Esophagus muscularis mucosa (tissue), 4 donors: ENCODE measurements at regions not wholly inside any gene's neighbourhood (a gene's known extent, or its start where the extent isn't known, plus 50 kb on each side); places are given as distances from the start of the nearest gene placed in this dataset.

ENCODE experiments used
- DNase-seq: peaks from one replicate; pipeline ENCODE4 v3.0.0-alpha.2; 2017; ENCODE audit errors: extremely low spot score
- H3K27ac ChIP-seq, 4 donors: fragments of 200-600 bp; sonication (generic); replicated peaks in 1 of 4; 1 replicate in 3 of 4; 2 replicates in 1 of 4; pipeline ENCODE4 v1.5.1; 2016 to 2019; ENCODE audit warnings: mild to moderate bottlenecking in 1 of 4
- H3K27me3 ChIP-seq, 4 donors: fragments of 200-600 bp; sonication (generic); one replicate each; pipeline versions ENCODE4 v1.5.1 to v1.6.0; 2016 to 2019
- H3K36me3 ChIP-seq, 4 donors: fragments of 200-600 bp; sonication (generic); one replicate each; pipeline ENCODE4 v1.5.1; 2016 to 2019
- H3K4me1 ChIP-seq, 4 donors: fragments of 200-600 bp; sonication (generic); one replicate each; pipeline ENCODE4 v1.5.1; 2016 to 2019
- H3K4me3 ChIP-seq, 4 donors: fragments of 200-600 bp; sonication (generic); 1 replicate in 2 of 4; 2 replicates in 2 of 4; pipeline ENCODE4 v1.5.1; 2016 to 2019; ENCODE audit warnings: mild to moderate bottlenecking in 4 of 4, moderate library complexity in 1 of 4
- H3K9me3 ChIP-seq, 4 donors: fragments of 200-600 bp; sonication (generic); 1 replicate in 3 of 4; 2 replicates in 1 of 4; pipeline ENCODE4 v1.5.1; 2016 to 2019
- EP300 ChIP-seq: sonication (generic); formaldehyde crosslinking; IDR thresholded peaks from one replicate; pipeline ENCODE4 v1.6.1; 2017; ENCODE audit warnings: antibody characterized with exemption
- POLR2A ChIP-seq: fragments of 450-650 bp; IDR thresholded peaks from one replicate; pipeline ENCODE4 v1.6.1; 2017; ENCODE audit warnings: antibody characterized with exemption, moderate library complexity, mild to moderate bottlenecking, low read depth
- POLR2AphosphoS5 ChIP-seq, 2 donors: sonication (generic); formaldehyde crosslinking; IDR thresholded peaks; one replicate each; pipeline ENCODE4 v1.6.1; 2017; ENCODE audit warnings: antibody characterized with exemption in 2 of 2
- WGBS: methylation state at CpG from one replicate; pipeline ENCODE4 v1.1.5; 2018; 5-methylcytosine and 5-hydroxymethylcytosine counted together
- intact Hi-C: fragments of 100-400 bp; cut with DNase I; formaldehyde crosslinking; loops from one replicate; pipeline ENCODE4 v1.15.1; 2023
- TF ChIP-seq, protein P1 (sequence below), 3 experiments: fragments of 200-600 bp in 2 of 3; fragments of 450-650 bp in 1 of 3; sonication (generic) in 2 of 3; IDR thresholded peaks; one replicate each; pipeline ENCODE4 v1.5.1; 2017 to 2019; ENCODE audit warnings: antibody characterized with exemption in 3 of 3, mild to moderate bottlenecking in 2 of 3, moderate library complexity in 1 of 3

DNA sequence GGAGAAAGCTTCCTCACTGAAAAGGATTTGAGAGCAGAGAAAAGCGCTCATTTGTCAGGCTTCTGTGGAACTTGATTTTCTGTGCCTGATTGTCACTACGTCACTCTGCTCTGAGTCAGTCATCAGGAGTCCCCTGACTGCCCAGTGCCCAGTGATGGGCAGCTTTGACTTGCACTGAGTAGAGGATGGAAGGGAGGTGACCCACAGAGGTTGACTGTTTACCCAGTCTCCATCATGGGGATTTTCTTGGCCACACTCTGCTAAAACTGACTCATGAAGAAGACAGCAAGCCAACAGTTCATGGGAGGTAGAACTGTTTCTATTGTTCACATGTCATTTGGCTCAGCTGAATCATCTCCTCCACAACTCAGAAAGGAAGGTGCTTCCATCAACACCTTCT, 82.1 kb upstream of the DUSP10 start:
- no peak for TF ChIP-seq POLR2A
- no peak for TF ChIP-seq POLR2AphosphoS5 (IDR thresholded peaks at IDR 0.05)
- TF ChIP-seq EP300, result no peak
- TF ChIP-seq, protein P1, sequence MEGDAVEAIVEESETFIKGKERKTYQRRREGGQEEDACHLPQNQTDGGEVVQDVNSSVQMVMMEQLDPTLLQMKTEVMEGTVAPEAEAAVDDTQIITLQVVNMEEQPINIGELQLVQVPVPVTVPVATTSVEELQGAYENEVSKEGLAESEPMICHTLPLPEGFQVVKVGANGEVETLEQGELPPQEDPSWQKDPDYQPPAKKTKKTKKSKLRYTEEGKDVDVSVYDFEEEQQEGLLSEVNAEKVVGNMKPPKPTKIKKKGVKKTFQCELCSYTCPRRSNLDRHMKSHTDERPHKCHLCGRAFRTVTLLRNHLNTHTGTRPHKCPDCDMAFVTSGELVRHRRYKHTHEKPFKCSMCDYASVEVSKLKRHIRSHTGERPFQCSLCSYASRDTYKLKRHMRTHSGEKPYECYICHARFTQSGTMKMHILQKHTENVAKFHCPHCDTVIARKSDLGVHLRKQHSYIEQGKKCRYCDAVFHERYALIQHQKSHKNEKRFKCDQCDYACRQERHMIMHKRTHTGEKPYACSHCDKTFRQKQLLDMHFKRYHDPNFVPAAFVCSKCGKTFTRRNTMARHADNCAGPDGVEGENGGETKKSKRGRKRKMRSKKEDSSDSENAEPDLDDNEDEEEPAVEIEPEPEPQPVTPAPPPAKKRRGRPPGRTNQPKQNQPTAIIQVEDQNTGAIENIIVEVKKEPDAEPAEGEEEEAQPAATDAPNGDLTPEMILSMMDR (IDR thresholded peaks at IDR 0.05), result no peak
- WGBS, result 95% methylated on average over 2 of the region's 2 CpGs
- peak; percentile 66 for DNase-seq
- Histone ChIP-seq H3K27me3 (no peaks in the 10 kb centered on the region), H3K4me1 (no peaks in the 10 kb centered on the region), H3K4me3 (no peak overlapping the region), H3K9me3 (no peaks in the 10 kb centered on the region), H3K36me3 (no peaks in the 10 kb centered on the region), H3K27ac (no peak overlapping the region)
- intact Hi-C loops, result no loop called here

DNA sequence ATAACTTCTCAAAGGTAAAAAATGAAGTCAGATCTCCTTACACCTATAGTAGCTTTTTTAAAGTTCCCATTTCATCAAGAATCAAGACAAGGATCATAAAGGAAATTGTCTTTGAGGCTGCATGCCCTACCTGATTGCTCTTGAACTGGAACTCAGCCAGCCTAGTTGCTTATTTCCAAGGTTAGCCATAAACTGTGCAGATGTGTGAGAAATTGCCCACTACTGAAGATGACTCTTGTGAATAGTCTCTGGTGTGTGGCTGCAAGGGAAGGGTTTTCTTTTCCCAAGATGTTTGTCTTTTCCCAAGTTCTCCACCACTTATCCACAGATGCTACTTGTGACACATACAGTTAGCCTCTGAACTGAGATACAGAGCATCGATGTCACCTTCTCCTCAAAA, 81.7 kb upstream of the DUSP10 start:
- Histone ChIP-seq H3K4me1 (no peaks in the 10 kb centered on the region), H3K9me3 (no peaks in the 10 kb centered on the region), H3K4me3 (no peak overlapping the region), H3K36me3 (no peaks in the 10 kb centered on the region), H3K27me3 (no peaks in the 10 kb centered on the region), H3K27ac (no peak overlapping the region)
- TF ChIP-seq POLR2A (no peak), EP300 (no peak), POLR2AphosphoS5 (IDR thresholded peaks at IDR 0.05) (no peak)
- TF ChIP-seq, protein P1 (IDR thresholded peaks at IDR 0.05), result no peak
- WGBS, result 88% methylated on average over 1 of the region's 1 CpG
- intact Hi-C loops, result no loop called here
- DNase-seq, result no peak

DNA sequence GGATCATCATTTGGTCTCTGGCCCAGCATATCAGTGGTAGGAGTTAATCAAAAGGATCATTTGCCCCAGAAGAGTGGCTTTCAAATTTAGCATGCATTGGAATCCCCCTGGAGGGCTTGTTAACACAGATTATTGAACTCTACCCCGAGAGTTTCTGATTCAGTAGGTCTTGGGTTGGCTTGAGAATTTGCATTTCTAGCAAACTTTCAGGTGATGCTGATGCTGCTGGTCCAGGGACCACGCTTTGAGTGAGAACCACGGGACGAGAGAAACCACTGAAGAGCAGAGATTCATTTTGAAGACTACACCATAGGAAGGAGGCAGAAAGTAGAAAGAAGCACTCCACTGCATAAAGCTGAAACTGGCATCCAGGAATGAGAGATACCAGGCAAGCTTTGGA, 81.3 kb upstream of the DUSP10 start:
- 86% methylated on average over 4 of the region's 4 CpGs for WGBS
- Histone ChIP-seq H3K27me3 (no peaks in the 10 kb centered on the region), H3K36me3 (no peaks in the 10 kb centered on the region), H3K9me3 (no peaks in the 10 kb centered on the region), H3K4me1 (no peaks in the 10 kb centered on the region), H3K4me3 (no peak overlapping the region), H3K27ac (no peak overlapping the region)
- TF ChIP-seq EP300 (no peak), POLR2A (no peak)
- intact Hi-C loops, result no loop called here
- peak; percentile 34 for DNase-seq

GRCh38 chr1:221822591-221822990, 80.7 kb upstream of the DUSP10 start:
- Histone ChIP-seq H3K36me3 (no peaks in the 10 kb centered on the region), H3K4me3 (no peak overlapping the region), H3K9me3 (no peaks in the 10 kb centered on the region), H3K27ac (no peak overlapping the region), H3K4me1 (no peaks in the 10 kb centered on the region), H3K27me3 (no peaks in the 10 kb centered on the region)
- intact Hi-C loops, result no loop called here
- 84% methylated on average over 3 of the region's 3 CpGs for WGBS
- TF ChIP-seq POLR2A (no peak), EP300 (no peak), POLR2AphosphoS5 (IDR thresholded peaks at IDR 0.05) (no peak)
- TF ChIP-seq, protein P1 (IDR thresholded peaks at IDR 0.05), result no peak
- DNase-seq, result no peak

- H3K36me3 ChIP-seq, result no peaks in the 10 kb centered on the region
- H3K4me3 ChIP-seq, result no peak overlapping the region
- TF ChIP-seq POLR2A, result no peak
- TF ChIP-seq, protein P1 (IDR thresholded peaks at IDR 0.05), result no peak
- TF ChIP-seq EP300, result no peak
- TF ChIP-seq POLR2AphosphoS5 (IDR thresholded peaks at IDR 0.05), result no peak
- intact Hi-C loops, result no loop called here
- H3K27ac ChIP-seq, result no peak overlapping the region
- H3K4me1 ChIP-seq, result no peaks in the 10 kb centered on the region
- 63% methylated on average over 3 of the region's 3 CpGs for WGBS
- H3K27me3 ChIP-seq, result no peaks in the 10 kb centered on the region
- no peak for DNase-seq
- H3K9me3 ChIP-seq, result peaks cover 0 to 6% (median 0%) of the 10 kb centered on the region in 4 donors
Measured at GRCh38 chr1:221816899-221817298, 75.0 kb upstream of the DUSP10 start.
